CD4-positive, alpha-beta T cell (primary cell): ENCODE measurements at regions not wholly inside any gene's neighbourhood (a gene's known extent, or its start where the extent isn't known, plus 50 kb on each side); places are given as distances from the start of the nearest gene placed in this dataset.

ENCODE experiments used
- ATAC-seq: fragments of 200-7000 bp; cut with Tn5 transposase; one replicate; pipeline ENCODE4 v1.10.0; 2022; ENCODE audit warnings: mild to moderate bottlenecking; ENCODE audit not compliant: poor library complexity
- CTCF ChIA-PET: fragments of 350-600 bp; sonication (Branson Sonifier 250); formaldehyde crosslinking; loops from one replicate; lab custom pipeline; 2021; ENCODE audit warnings: antibody characterized with exemption, inconsistent platforms; lab: Charles Lee
- POLR2A ChIA-PET: fragments of 350-600 bp; sonication (Branson Sonifier 250); formaldehyde crosslinking; loops from one replicate; lab custom pipeline; 2021; ENCODE audit warnings: antibody characterized with exemption, inconsistent platforms; lab: Charles Lee
- DNase-seq, 14 experiments: peaks; one replicate each; pipeline ENCODE4 v3.0.0-alpha.2; 2013 to 2020; ENCODE audit warnings: mixed read lengths in 2 of 14
- H3K27ac ChIP-seq, 2 donors: one replicate each; pipeline versions ENCODE4 v1.5.1 to v1.7.0; 2013; ENCODE audit warnings: low read length in 2 of 2, low read depth in 1 of 2, mild to moderate bottlenecking in 1 of 2
- H3K27me3 ChIP-seq, 2 experiments: 1 replicate in 1 of 2; 2 replicates in 1 of 2; pipeline versions ENCODE4 v1.6.1 to v1.7.0; 2013; ENCODE audit warnings: low read length in 2 of 2, control low read depth in 1 of 2, mild to moderate bottlenecking in 1 of 2, moderate library complexity in 1 of 2; ENCODE audit not compliant: insufficient read depth in 2 of 2, control insufficient read depth in 1 of 2
- H3K36me3 ChIP-seq: one replicate; pipeline ENCODE4 v1.6.1; 2013; ENCODE audit warnings: low read length, control low read depth; ENCODE audit not compliant: insufficient read depth
- H3K4me1 ChIP-seq: one replicate; pipeline ENCODE4 v1.6.1; 2013; ENCODE audit warnings: low read length, control low read depth; ENCODE audit not compliant: insufficient read depth
- H3K4me3 ChIP-seq: one replicate; pipeline ENCODE4 v1.5.1; 2013; ENCODE audit warnings: mild to moderate bottlenecking, low read length, moderate library complexity
- H3K9me3 ChIP-seq, 2 experiments: 1 replicate in 1 of 2; 2 replicates in 1 of 2; pipeline versions ENCODE4 v1.6.1 to v1.7.0; 2013; ENCODE audit warnings: low read length in 2 of 2, mild to moderate bottlenecking in 2 of 2, control low read depth in 1 of 2, moderate library complexity in 1 of 2; ENCODE audit not compliant: control insufficient read depth in 1 of 2, insufficient read depth in 1 of 2
- H3K27ac Mint-ChIP-seq: one replicate; pipeline ENCODE4 v1.8.0; 2020; ENCODE audit warnings: mixed read lengths
- H3K27me3 Mint-ChIP-seq: one replicate; pipeline ENCODE4 v1.8.0; 2021; ENCODE audit warnings: mixed read lengths
- H3K36me3 Mint-ChIP-seq: one replicate; pipeline ENCODE4 v1.8.0; 2021; ENCODE audit warnings: low read depth, mixed read lengths
- H3K4me1 Mint-ChIP-seq: one replicate; pipeline ENCODE4 v1.8.0; 2021; ENCODE audit warnings: low read depth, mixed read lengths
- H3K4me3 Mint-ChIP-seq: one replicate; pipeline ENCODE4 v1.8.0; 2020; ENCODE audit warnings: mild to moderate bottlenecking, mixed read lengths
- H3K9me3 Mint-ChIP-seq: one replicate; pipeline ENCODE4 v1.8.0; 2020; ENCODE audit warnings: mixed read lengths
- intact Hi-C, 2 experiments: fragments of 100-400 bp; cut with DNase I in 1 of 2; cut with micrococcal nuclease in 1 of 2; formaldehyde crosslinking; loops; one replicate each; pipeline versions ENCODE4 v1.15.1 to v1.9.0; 2023 to 2025; cut with DNase I, micrococcal nuclease
- TF ChIP-seq, protein P1 (sequence below): fragments of 200-600 bp; IDR thresholded peaks from one replicate; pipeline ENCODE4 v1.8.0; 2022; ENCODE audit warnings: antibody characterized with exemption, mild to moderate bottlenecking

DNA sequence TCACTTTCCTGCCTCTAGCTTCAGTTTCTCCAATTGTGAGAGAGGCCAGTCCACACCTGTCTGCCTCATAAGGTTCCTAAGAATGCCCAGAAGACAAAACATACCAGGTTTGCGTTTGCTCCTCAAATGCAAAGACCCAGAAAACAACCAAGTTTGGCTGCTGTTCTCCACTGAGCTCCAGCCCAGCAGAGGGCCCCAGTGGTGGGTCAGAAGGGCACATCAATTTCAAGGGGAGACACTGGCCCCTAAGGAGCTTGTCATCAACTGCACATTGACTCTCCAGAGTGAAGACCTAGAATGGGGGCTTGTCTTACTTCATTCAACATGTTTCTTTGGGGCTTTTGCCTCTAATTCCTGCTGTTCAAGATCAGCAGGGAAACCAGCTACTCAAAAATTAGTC is 127.9 kb upstream of the SLC6A11 start:
- Mint-ChIP-seq H3K9me3 (no peaks in the 10 kb centered on the region), H3K4me1 (no peaks in the 10 kb centered on the region), H3K27ac (no peak overlapping the region), H3K27me3 (peaks cover 5% of the 10 kb centered on the region), H3K4me3 (no peak overlapping the region), H3K36me3 (no peaks in the 10 kb centered on the region)
- TF ChIP-seq, protein P1, sequence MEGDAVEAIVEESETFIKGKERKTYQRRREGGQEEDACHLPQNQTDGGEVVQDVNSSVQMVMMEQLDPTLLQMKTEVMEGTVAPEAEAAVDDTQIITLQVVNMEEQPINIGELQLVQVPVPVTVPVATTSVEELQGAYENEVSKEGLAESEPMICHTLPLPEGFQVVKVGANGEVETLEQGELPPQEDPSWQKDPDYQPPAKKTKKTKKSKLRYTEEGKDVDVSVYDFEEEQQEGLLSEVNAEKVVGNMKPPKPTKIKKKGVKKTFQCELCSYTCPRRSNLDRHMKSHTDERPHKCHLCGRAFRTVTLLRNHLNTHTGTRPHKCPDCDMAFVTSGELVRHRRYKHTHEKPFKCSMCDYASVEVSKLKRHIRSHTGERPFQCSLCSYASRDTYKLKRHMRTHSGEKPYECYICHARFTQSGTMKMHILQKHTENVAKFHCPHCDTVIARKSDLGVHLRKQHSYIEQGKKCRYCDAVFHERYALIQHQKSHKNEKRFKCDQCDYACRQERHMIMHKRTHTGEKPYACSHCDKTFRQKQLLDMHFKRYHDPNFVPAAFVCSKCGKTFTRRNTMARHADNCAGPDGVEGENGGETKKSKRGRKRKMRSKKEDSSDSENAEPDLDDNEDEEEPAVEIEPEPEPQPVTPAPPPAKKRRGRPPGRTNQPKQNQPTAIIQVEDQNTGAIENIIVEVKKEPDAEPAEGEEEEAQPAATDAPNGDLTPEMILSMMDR, result no peak
- intact Hi-C loops, result no loop called here
- no peak for DNase-seq
- Histone ChIP-seq H3K36me3 (no peaks in the 10 kb centered on the region), H3K27me3 (peaks cover 2 to 5% of the 10 kb centered on the region in 2 experiments), H3K27ac (no peak overlapping the region), H3K9me3 (no peaks in the 10 kb centered on the region), H3K4me1 (no peaks in the 10 kb centered on the region), H3K4me3 (no peak overlapping the region)
- ChIA-PET POLR2A (no interaction called here), CTCF (no interaction called here)
- no peak for ATAC-seq

DNA sequence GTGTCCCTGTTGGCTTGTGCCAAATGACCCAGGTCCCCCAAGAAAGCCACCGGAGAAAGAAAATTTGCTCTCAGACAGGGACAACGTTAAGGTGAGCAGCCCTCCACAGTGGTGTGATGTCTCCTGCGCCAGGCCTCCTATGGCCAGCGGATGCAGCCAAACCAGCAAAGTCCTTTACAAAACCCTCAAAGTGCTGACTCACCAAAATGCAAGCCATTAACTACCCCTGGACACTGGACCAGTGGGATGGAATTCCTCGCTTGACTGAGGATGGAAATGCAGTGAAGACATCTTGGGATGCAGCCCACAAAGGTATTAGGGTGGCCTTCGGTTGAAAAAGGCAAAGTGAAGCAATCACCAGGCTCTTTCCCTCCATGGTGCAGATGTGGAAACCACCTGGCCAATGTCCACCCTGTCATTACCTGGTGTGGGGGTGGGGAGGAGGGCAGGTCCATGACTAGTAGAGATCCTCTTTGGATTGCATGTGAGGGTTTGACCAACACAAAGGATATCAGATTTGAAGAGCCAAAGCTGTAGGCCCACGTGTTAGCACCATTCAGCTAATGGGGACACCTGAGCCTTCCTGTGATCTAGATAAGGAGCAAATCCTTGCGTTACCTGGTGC is 127.4 kb upstream of the SLC6A11 start:
- ATAC-seq (no peak), DNase-seq (no peak)
- Histone ChIP-seq H3K27me3 (peaks cover 2 to 5% of the 10 kb centered on the region in 2 experiments), H3K36me3 (no peaks in the 10 kb centered on the region), H3K27ac (no peak overlapping the region), H3K4me3 (no peak overlapping the region), H3K4me1 (no peaks in the 10 kb centered on the region), H3K9me3 (no peaks in the 10 kb centered on the region)
- TF ChIP-seq, protein P1, result no peak
- POLR2A ChIA-PET, result no interaction called here
- Mint-ChIP-seq H3K9me3 (no peaks in the 10 kb centered on the region), H3K27me3 (peaks cover 5% of the 10 kb centered on the region), H3K27ac (no peak overlapping the region), H3K4me1 (no peaks in the 10 kb centered on the region), H3K4me3 (no peak overlapping the region), H3K36me3 (no peaks in the 10 kb centered on the region)
- CTCF ChIA-PET, result no interaction called here
- intact Hi-C loops, result no loop called here

DNA sequence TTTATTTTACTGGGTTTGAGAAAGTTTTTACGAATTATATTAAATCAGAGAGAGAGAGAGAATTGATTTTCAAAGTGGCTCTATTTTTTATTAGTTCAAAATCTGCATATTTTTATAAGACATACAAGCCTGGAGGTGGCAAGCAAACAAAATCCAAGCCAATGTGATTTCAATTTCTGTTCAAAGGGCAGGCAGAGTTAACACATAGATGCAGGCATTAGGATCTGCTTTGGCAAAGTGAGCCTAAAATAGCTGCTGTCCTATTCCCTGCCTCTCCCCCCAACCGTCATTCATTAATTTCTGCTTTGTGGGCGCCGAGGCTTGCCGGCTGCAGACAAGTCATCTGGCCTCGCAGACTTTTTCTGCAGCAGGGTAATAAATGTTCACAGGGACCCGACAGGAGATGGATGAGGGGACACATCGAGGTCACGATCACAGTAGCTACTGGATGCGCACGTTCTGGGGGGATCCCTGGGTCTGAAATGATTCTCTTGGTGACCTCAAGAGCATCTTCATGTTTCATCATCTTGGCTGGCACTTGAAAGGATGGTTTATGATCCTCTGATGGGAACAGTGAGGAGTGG is 123.9 kb upstream of the SLC6A11 start:
- no peaks in the 10 kb centered on the region for H3K9me3 Mint-ChIP-seq
- H3K4me3 Mint-ChIP-seq, result no peak overlapping the region
- Histone ChIP-seq H3K27me3 (peaks cover 0 to 9% of the 10 kb centered on the region in 2 experiments), H3K27ac (no peak overlapping the region), H3K4me1 (no peaks in the 10 kb centered on the region), H3K4me3 (no peak overlapping the region), H3K36me3 (no peaks in the 10 kb centered on the region), H3K9me3 (no peaks in the 10 kb centered on the region)
- CTCF ChIA-PET, result no interaction called here
- H3K27me3 Mint-ChIP-seq, result no peaks in the 10 kb centered on the region
- TF ChIP-seq, protein P1, result no peak
- ATAC-seq (no peak), DNase-seq (no peak)
- H3K27ac Mint-ChIP-seq, result no peak overlapping the region
- no peaks in the 10 kb centered on the region for H3K36me3 Mint-ChIP-seq
- no peaks in the 10 kb centered on the region for H3K4me1 Mint-ChIP-seq
- intact Hi-C loops, result no loop called here
- POLR2A ChIA-PET, result no interaction called here
